ENCODE measurements at regions not wholly inside any gene's neighbourhood (a gene's known extent, or its start where the extent isn't known, plus 50 kb on each side); places are given as distances from the start of the nearest gene placed in this dataset.

DNA sequence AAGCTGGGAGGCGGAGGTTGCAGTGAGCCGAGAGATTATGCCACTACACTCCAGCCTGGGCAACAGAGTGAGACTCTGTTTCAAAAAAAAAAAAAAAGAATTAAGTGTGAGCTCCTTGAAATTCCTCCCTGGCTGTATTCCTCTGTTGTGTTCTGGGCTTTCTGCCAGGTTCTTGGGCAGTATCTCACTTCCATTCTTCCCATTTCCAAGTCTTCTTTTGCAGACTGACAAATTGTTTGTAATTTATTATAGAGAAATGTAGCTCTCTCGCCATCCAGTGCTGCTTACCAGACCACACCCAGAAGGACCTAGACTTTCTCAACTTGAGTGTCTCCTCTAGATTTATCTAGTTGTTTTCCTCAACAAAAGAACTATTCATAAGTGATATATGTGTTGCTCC, 105.0 kb upstream of the ADGRL2 start:
- DNase-seq (ENCODE audit: low read depth): no peak
- no peak for TF ChIP-seq CTCF (conservative IDR thresholded peaks at IDR 0.05; ENCODE audit: low read depth, low read length)
- H3K4me3 ChIP-seq (ENCODE audit: low read depth, low read length): no peak overlapping the region

DNA sequence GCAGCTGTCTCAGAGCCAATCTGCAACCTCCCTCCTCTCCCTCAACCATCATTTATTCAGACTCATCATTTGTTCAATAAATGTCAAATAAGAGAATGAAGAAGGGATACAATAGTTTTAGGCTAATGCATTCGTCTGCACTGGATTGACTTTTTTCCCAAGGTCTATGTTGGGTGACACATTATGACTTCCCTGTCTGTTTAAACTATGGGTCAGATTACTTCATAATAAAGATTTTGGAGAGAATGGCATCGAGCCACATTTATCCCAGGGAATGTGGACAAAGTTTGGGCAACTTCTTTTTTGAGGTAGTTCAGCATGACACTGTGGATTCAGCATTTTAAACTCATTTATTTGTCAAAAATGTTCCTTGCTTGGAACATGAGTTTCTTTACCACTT, 107.4 kb upstream of the ADGRL2 start:
- DNase-seq (ENCODE audit: low read depth): no peak
- no peak for TF ChIP-seq CTCF (conservative IDR thresholded peaks at IDR 0.05; ENCODE audit: low read depth, low read length)
- H3K4me3 ChIP-seq (ENCODE audit: low read depth, low read length): no peak overlapping the region

DNA sequence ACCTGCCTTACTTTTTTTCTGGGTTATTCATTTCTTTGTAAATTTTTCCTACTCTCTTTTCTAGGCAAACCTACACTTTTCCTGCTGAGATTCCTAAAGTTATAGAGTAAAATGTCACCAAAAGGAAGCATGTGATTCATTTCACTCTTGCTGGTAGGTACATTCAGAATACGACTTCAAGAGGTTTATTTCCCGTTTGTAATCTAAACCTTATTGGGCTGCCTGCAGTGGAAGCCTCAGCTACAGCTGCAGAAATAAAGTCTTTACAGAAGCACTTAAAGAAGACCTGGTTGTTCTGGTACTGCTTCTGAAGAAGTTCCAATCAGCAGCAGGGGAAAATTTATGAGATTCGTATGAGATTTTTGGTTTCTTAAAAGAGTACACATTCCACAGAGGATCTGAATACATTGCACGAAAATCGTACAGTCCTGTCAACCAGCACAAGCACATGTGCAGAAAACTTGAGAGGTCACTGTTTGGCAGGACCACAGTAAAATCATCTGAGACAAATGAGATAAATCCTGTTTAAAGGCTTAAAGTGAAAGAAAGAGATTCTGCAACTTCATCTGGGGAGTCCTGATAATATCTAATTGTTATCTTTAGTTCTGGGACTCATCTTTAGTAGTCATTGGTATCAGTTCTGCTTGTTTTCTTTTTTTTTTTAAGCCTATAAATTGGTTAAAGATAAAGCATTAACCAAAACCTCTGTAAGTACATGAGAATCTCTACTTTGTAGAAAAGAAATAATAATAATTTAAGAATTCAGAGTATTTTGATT, 109.9 kb upstream of the ADGRL2 start:
- DNase-seq (ENCODE audit: low read depth): no peak
- no peak for TF ChIP-seq CTCF (conservative IDR thresholded peaks at IDR 0.05; ENCODE audit: low read depth, low read length)

GRCh38 chr1:81689531-81689941, 111.2 kb upstream of the ADGRL2 start:
- H3K4me3 ChIP-seq (ENCODE audit: low read depth, low read length): no peak overlapping the region
- DNase-seq (ENCODE audit: low read depth): no peak
- TF ChIP-seq CTCF (conservative IDR thresholded peaks at IDR 0.05; ENCODE audit: low read depth, low read length): no peak

More for the DNA sequence above, 109.9 kb upstream of the ADGRL2 start:
- no peak overlapping the region for H3K4me3 ChIP-seq (ENCODE audit: low read depth, low read length)

- no peak for TF ChIP-seq CTCF (conservative IDR thresholded peaks at IDR 0.05; ENCODE audit: low read depth, low read length)
- H3K4me3 ChIP-seq (ENCODE audit: low read depth, low read length): no peak overlapping the region
- DNase-seq (ENCODE audit: low read depth): no peak
Measured at GRCh38 chr1:81682490-81682889, 118.2 kb upstream of the ADGRL2 start.

GRCh38 chr1:81681601-81682266, 119.0 kb upstream of the ADGRL2 start:
- TF ChIP-seq CTCF (conservative IDR thresholded peaks at IDR 0.05; ENCODE audit: low read depth, low read length): no peak
- no peak overlapping the region for H3K4me3 ChIP-seq (ENCODE audit: low read depth, low read length)
- DNase-seq (ENCODE audit: low read depth): no peak

All from epithelial cell of proximal tubule (primary cell).